Gastrocnemius medialis (tissue), 4 donors: ENCODE measurements at regions not wholly inside any gene's neighbourhood (a gene's known extent, or its start where the extent isn't known, plus 50 kb on each side); places are given as distances from the start of the nearest gene placed in this dataset.

Experiments used
- ATAC-seq, 2 donors: fragments of 150-250 bp; one replicate each; pipeline ENCODE4 v1.9.1; 2016
- DNase-seq, 2 donors: peaks; one replicate each; pipeline ENCODE4 v3.0.0-alpha.2; 2019
- H3K27ac ChIP-seq, 4 donors: fragments of 200-600 bp; sonication (generic); 1 replicate in 1 of 4; 2 replicates in 3 of 4; pipeline ENCODE4 v1.5.1; 2016 to 2018; ENCODE audit warnings: mild to moderate bottlenecking in 2 of 4, moderate library complexity in 1 of 4
- H3K27me3 ChIP-seq, 3 donors: fragments of 200-600 bp; sonication (generic) in 2 of 3; 1 replicate in 1 of 3; 2 replicates in 2 of 3; pipeline versions ENCODE4 v1.5.1 to v1.6.0; 2016 to 2019; ENCODE audit warnings: mild to moderate bottlenecking in 1 of 3, moderate library complexity in 1 of 3
- H3K36me3 ChIP-seq, 2 donors: fragments of 200-600 bp; sonication (generic) in 1 of 2; one replicate each; pipeline ENCODE4 v1.5.1; 2017 to 2018
- H3K4me1 ChIP-seq, 2 donors: fragments of 200-600 bp; sonication (generic) in 1 of 2; one replicate each; pipeline ENCODE4 v1.5.1; 2016 to 2017; ENCODE audit warnings: mild to moderate bottlenecking in 2 of 2
- H3K4me3 ChIP-seq, 4 donors: fragments of 200-600 bp; sonication (generic) in 3 of 4; 1 replicate in 1 of 4; 2 replicates in 3 of 4; pipeline ENCODE4 v1.5.1; 2016 to 2019; ENCODE audit warnings: mild to moderate bottlenecking in 2 of 4
- H3K9me3 ChIP-seq, 3 donors: fragments of 200-600 bp; sonication (generic) in 2 of 3; 1 replicate in 1 of 3; 2 replicates in 2 of 3; pipeline ENCODE4 v1.5.1; 2016 to 2019
- POLR2A ChIP-seq, 2 donors: fragments of 450-650 bp; IDR thresholded peaks; one replicate each; pipeline ENCODE4 v1.6.1; 2017; ENCODE audit warnings: antibody characterized with exemption in 2 of 2, mild to moderate bottlenecking in 2 of 2, moderate library complexity in 2 of 2
- in situ Hi-C, 4 donors: fragments of 200-750 bp; cut with MboI; loops; one replicate each; pipeline versions ENCODE4 v1.15.0 to v1.8.0; 2017; ENCODE audit warnings: low sequenced_read_pairs in 4 of 4
- intact Hi-C: fragments of 100-400 bp; cut with DNase I; formaldehyde crosslinking; loops from one replicate; pipeline ENCODE4 v1.15.1; 2023; ENCODE audit warnings: low total_unique reads
- TF ChIP-seq, protein P1 (sequence below), 5 experiments: fragments of 450-650 bp in 3 of 5; fragments of 200-600 bp in 2 of 5; sonication (generic) in 2 of 5; IDR thresholded peaks in 4 of 5; conservative IDR thresholded peaks in 1 of 5; 1 replicate in 4 of 5; 2 replicates in 1 of 5; pipeline ENCODE4 v1.5.1; 2016 to 2019; ENCODE audit warnings: antibody characterized with exemption in 5 of 5, mild to moderate bottlenecking in 3 of 5, moderate library complexity in 3 of 5

DNA sequence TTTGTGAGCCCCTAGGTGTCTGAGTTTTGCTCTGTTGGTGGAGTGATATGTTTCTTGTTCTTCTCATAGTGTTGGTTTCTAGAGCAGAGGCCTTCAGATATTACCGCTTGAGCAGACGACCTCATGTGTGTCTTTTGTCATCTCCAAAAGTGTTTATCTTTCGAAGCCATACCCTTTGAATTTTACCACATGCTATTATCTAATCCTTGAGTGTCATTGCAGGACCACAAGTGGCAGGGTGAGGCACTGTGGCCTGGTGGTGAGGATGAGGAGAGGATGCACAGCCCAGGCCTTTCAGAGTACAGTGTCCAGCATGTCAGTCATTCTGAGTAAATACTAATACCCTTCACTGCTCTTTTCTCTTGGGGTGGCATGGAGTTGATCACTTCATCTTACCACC is 57.2 kb upstream of the CISTR start:
- ATAC-seq, result no peak
- peaks cover 7 to 11% (median 10%) of the 10 kb centered on the region in 3 donors for H3K27me3 ChIP-seq
- TF ChIP-seq POLR2A (IDR thresholded peaks at IDR 0.05), result no peak
- TF ChIP-seq, protein P1, sequence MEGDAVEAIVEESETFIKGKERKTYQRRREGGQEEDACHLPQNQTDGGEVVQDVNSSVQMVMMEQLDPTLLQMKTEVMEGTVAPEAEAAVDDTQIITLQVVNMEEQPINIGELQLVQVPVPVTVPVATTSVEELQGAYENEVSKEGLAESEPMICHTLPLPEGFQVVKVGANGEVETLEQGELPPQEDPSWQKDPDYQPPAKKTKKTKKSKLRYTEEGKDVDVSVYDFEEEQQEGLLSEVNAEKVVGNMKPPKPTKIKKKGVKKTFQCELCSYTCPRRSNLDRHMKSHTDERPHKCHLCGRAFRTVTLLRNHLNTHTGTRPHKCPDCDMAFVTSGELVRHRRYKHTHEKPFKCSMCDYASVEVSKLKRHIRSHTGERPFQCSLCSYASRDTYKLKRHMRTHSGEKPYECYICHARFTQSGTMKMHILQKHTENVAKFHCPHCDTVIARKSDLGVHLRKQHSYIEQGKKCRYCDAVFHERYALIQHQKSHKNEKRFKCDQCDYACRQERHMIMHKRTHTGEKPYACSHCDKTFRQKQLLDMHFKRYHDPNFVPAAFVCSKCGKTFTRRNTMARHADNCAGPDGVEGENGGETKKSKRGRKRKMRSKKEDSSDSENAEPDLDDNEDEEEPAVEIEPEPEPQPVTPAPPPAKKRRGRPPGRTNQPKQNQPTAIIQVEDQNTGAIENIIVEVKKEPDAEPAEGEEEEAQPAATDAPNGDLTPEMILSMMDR (IDR thresholded peaks at IDR 0.05 in 4 of 5, conservative IDR thresholded peaks at IDR 0.05 in 1 of 5), result no peak
- H3K36me3 ChIP-seq, result no peaks in the 10 kb centered on the region
- DNase-seq, result no peak
- intact Hi-C loops (no loop called here), in situ Hi-C loops (no loop called here)
- H3K27ac ChIP-seq, result no peak overlapping the region
- H3K4me3 ChIP-seq, result no peak overlapping the region
- no peaks in the 10 kb centered on the region for H3K9me3 ChIP-seq
- no peaks in the 10 kb centered on the region for H3K4me1 ChIP-seq

DNA sequence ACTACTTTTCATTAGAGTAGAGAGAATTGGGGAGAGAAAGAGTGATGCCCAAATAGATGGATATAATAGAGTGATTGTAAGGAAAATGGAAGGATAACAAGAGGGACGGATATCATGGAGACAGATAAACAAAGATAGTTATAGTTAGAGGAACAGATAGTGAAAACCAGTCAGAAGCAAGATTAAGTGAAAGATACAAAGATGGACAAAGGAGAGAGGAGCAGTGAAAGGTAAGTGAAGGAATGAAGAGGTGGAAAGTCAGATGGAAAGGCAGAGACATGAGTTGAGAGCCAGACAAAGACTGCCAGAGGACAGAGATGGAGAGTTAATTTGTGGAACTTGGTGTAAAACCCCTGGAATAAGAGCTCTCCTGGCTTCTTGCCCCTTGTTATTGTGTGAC is 59.2 kb upstream of the CISTR start:
- in situ Hi-C loops, result no loop called here
- H3K27ac ChIP-seq, result no peak overlapping the region
- ATAC-seq (no peak), DNase-seq (no peak)
- no peaks in the 10 kb centered on the region for H3K4me1 ChIP-seq
- H3K27me3 ChIP-seq, result peaks cover 6 to 13% (median 12%) of the 10 kb centered on the region in 3 donors
- no peaks in the 10 kb centered on the region for H3K9me3 ChIP-seq
- intact Hi-C loops, result no loop called here
- H3K36me3 ChIP-seq, result no peaks in the 10 kb centered on the region
- no peak overlapping the region for H3K4me3 ChIP-seq
- no peak for TF ChIP-seq POLR2A (IDR thresholded peaks at IDR 0.05)
- TF ChIP-seq, protein P1 (IDR thresholded peaks at IDR 0.05 in 4 of 5, conservative IDR thresholded peaks at IDR 0.05 in 1 of 5), result no peak

DNA sequence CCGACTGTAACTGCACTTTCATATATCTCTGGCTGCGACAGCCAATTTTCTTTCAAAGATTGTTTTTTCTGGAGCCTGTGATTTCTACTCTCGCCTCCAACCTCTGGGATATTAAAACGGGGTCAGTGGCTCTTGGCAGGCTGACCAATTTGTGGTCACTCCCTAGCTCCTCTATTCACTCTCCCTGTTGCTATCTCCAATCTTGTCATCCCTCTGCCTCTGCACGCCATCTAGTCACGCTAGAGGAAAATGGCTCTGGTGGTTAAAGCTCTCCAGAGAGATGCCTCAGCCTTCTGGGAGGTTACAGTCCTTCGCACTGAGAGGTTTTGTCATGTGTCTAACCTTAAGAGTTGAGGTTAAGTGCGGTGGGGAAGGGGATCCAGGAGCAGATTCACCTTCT is 59.8 kb upstream of the CISTR start:
- ATAC-seq, result no peak
- no peaks in the 10 kb centered on the region for H3K9me3 ChIP-seq
- intact Hi-C loops, result no loop called here
- peaks cover 6 to 12% (median 11%) of the 10 kb centered on the region in 3 donors for H3K27me3 ChIP-seq
- no peaks in the 10 kb centered on the region for H3K4me1 ChIP-seq
- H3K4me3 ChIP-seq, result no peak overlapping the region
- no peaks in the 10 kb centered on the region for H3K36me3 ChIP-seq
- H3K27ac ChIP-seq, result no peak overlapping the region
- no peak for TF ChIP-seq POLR2A (IDR thresholded peaks at IDR 0.05)
- TF ChIP-seq, protein P1 (IDR thresholded peaks at IDR 0.05 in 4 of 5, conservative IDR thresholded peaks at IDR 0.05 in 1 of 5), result no peak
- in situ Hi-C loops, result no loop called here
- DNase-seq, result no peak

DNA sequence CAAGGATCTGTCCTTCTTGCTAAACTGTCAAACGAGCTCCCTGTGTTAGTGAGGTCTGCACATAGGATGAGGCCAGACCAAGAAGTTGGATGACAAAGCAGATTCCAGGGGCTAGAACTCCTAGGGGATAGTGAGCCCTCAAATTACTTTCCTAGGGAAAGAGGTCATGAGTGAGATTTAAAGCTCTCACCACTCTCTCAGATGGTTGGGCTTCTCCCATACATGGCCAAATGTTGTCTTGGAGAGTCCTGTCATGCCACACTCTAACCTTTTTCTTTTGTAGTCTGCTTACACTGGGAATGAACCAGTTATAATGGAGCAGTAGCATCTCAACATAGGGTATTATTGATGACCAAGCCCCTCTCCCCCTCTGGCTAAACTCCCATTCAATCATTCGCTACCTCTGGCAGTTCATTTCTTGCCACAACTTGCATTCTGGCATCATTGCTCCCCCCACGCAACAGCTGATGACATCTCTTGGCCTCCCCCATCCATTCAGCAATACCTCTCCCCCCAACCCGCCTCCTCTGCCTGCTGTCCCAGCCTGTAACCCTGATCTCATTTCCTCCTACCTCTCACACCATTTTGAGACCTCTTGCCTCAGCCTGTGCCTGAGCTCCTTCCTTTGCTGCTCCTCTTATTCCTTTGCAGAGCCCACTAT is 64.7 kb upstream of the CISTR start:
- no peaks in the 10 kb centered on the region for H3K4me1 ChIP-seq
- DNase-seq, result no peak
- H3K9me3 ChIP-seq, result no peaks in the 10 kb centered on the region
- TF ChIP-seq, protein P1 (IDR thresholded peaks at IDR 0.05 in 4 of 5, conservative IDR thresholded peaks at IDR 0.05 in 1 of 5), result no peak
- no peak for TF ChIP-seq POLR2A (IDR thresholded peaks at IDR 0.05)
- no peak overlapping the region for H3K4me3 ChIP-seq
- intact Hi-C loops (no loop called here), in situ Hi-C loops (no loop called here)
- no peaks in the 10 kb centered on the region for H3K36me3 ChIP-seq
- ATAC-seq, result no peak
- peaks cover 10 to 26% (median 19%) of the 10 kb centered on the region in 3 donors for H3K27me3 ChIP-seq
- no peak overlapping the region for H3K27ac ChIP-seq

DNA sequence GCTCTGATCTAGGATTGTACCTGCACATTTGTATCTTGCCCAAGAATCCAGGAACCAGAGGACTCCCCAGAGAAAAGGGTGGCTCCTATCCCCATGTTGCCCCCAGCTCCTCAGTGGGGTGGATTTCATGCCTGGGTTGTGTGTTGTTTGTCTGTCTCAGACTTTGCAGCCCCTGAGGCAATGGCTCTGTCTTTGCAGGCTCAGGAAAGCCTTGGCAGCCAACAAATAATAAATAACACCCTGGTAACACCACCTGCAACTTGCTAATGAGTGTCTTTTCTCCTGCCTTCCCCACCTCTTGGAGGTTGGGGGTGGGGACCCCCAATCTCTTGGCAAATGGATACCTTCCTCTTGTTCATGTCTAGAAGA is 65.2 kb upstream of the CISTR start:
- no peak overlapping the region for H3K27ac ChIP-seq
- no peaks in the 10 kb centered on the region for H3K36me3 ChIP-seq
- TF ChIP-seq, protein P1 (IDR thresholded peaks at IDR 0.05 in 4 of 5, conservative IDR thresholded peaks at IDR 0.05 in 1 of 5), result no peak
- no peak for TF ChIP-seq POLR2A (IDR thresholded peaks at IDR 0.05)
- no peak overlapping the region for H3K4me3 ChIP-seq
- intact Hi-C loops (no loop called here), in situ Hi-C loops (no loop called here)
- ATAC-seq, result no peak
- no peak for DNase-seq
- no peaks in the 10 kb centered on the region for H3K9me3 ChIP-seq
- H3K27me3 ChIP-seq, result peaks cover 10 to 26% (median 19%) of the 10 kb centered on the region in 3 donors
- H3K4me1 ChIP-seq, result no peaks in the 10 kb centered on the region
